HEK293 (cell line): ENCODE measurements at regions not wholly inside any gene's neighbourhood (a gene's known extent, or its start where the extent isn't known, plus 50 kb on each side); places are given as distances from the start of the nearest gene placed in this dataset.

Experiments
- CTCF ChIA-PET: fragments of 350-600 bp; formaldehyde crosslinking; extraction: SDS; loops from one replicate; lab custom pipeline; 2021; ENCODE audit warnings: antibody characterized with exemption; lab: Yijun Ruan, JAX
- POLR2A ChIA-PET: fragments of 300-600 bp; formaldehyde crosslinking; extraction: SDS; loops from one replicate; lab custom pipeline; 2020; ENCODE audit warnings: antibody characterized with exemption, inconsistent platforms; lab: Yijun Ruan, JAX
- H3K27ac ChIP-seq: fragments of 200-500 bp; sonication (Bioruptor generic); 2 replicates; pipeline ENCODE4 v1.5.1; 2014; ENCODE audit warnings: low read depth, low read length, control low read depth, inconsistent platforms; ENCODE audit errors: extremely low read depth
- H3K36me3 ChIP-seq, 2 experiments: fragments of 200-500 bp in 1 of 2; sonication (Bioruptor generic) in 1 of 2; 1 replicate in 1 of 2; 2 replicates in 1 of 2; pipeline ENCODE4 v1.5.1; 2014 to 2017; ENCODE audit warnings: inconsistent platforms in 2 of 2, low read length in 2 of 2; ENCODE audit not compliant: control insufficient read depth in 2 of 2, insufficient read depth in 1 of 2
- H3K4me1 ChIP-seq: fragments of 200-500 bp; sonication (Bioruptor generic); 2 replicates; pipeline ENCODE4 v1.5.1; 2014; ENCODE audit warnings: mild to moderate bottlenecking, low read length, inconsistent platforms; ENCODE audit not compliant: control insufficient read depth, insufficient read depth
- H3K4me3 ChIP-seq: 2 replicates; pipeline ENCODE4 v1.5.1; 2011; ENCODE audit warnings: low read depth, mild to moderate bottlenecking, control low read depth, low read length, moderate library complexity
- H3K9me3 ChIP-seq: fragments of 200-500 bp; sonication (Bioruptor generic); 2 replicates; pipeline ENCODE4 v1.5.1; 2014; ENCODE audit warnings: low read depth, low read length, inconsistent platforms; ENCODE audit not compliant: control insufficient read depth, insufficient read depth
- CTCF ChIP-seq: fragments of 450-650 bp; formaldehyde crosslinking; IDR thresholded peaks from 2 replicates; pipeline ENCODE4 v1.5.1; 2016; ENCODE audit warnings: missing biosample characterization, missing genetic modification characterization
- GFI1B ChIP-seq: fragments of 450-650 bp; formaldehyde crosslinking; IDR thresholded peaks from 2 replicates; pipeline ENCODE4 v1.5.1; 2016; ENCODE audit warnings: missing biosample characterization, missing genetic modification characterization
- HOXD13 ChIP-seq: sonication (generic); formaldehyde crosslinking; IDR thresholded peaks from 2 replicates; pipeline ENCODE4 v1.8.0; 2022; ENCODE audit warnings: missing genetic modification reagents, borderline replicate concordance
- KLF1 ChIP-seq: fragments of 450-650 bp; formaldehyde crosslinking; IDR thresholded peaks from 2 replicates; pipeline ENCODE4 v1.5.1; 2016; ENCODE audit warnings: missing biosample characterization, missing genetic modification characterization
- OVOL3 ChIP-seq: fragments of 450-650 bp; formaldehyde crosslinking; IDR thresholded peaks from 2 replicates; pipeline ENCODE4 v1.5.1; 2016; ENCODE audit warnings: missing biosample characterization, missing genetic modification characterization
- PBX3 ChIP-seq: sonication (generic); formaldehyde crosslinking; IDR thresholded peaks from 2 replicates; pipeline ENCODE4 v1.8.1; 2022; ENCODE audit warnings: mild to moderate bottlenecking, moderate library complexity, missing genetic modification reagents
- PRDM4 ChIP-seq: fragments of 450-650 bp; formaldehyde crosslinking; IDR thresholded peaks from 2 replicates; pipeline ENCODE4 v1.5.1; 2017; ENCODE audit warnings: missing biosample characterization, missing genetic modification characterization
- SP2 ChIP-seq: fragments of 450-650 bp; formaldehyde crosslinking; IDR thresholded peaks from 2 replicates; pipeline ENCODE4 v1.5.1; 2016; ENCODE audit warnings: missing biosample characterization, missing genetic modification characterization
- ZBTB17 ChIP-seq: fragments of 450-650 bp; formaldehyde crosslinking; IDR thresholded peaks from 2 replicates; pipeline ENCODE4 v1.5.1; 2016; ENCODE audit warnings: missing biosample characterization, missing genetic modification characterization
- ZBTB21 ChIP-seq: fragments of 450-650 bp; formaldehyde crosslinking; IDR thresholded peaks from 2 replicates; pipeline ENCODE4 v1.5.1; 2017; ENCODE audit warnings: missing biosample characterization, missing genetic modification characterization
- ZBTB48 ChIP-seq: fragments of 450-650 bp; formaldehyde crosslinking; IDR thresholded peaks from 2 replicates; pipeline ENCODE4 v1.5.1; 2016; ENCODE audit warnings: missing biosample characterization, missing genetic modification characterization
- ZBTB7A ChIP-seq: fragments of 450-650 bp; formaldehyde crosslinking; IDR thresholded peaks from 2 replicates; pipeline ENCODE4 v1.5.1; 2016; ENCODE audit warnings: low read depth, missing biosample characterization, missing genetic modification characterization
- ZFP37 ChIP-seq: fragments of 450-650 bp; formaldehyde crosslinking; IDR thresholded peaks from 2 replicates; pipeline ENCODE4 v1.5.1; 2016; ENCODE audit warnings: missing biosample characterization, missing genetic modification characterization
- ZNF138 ChIP-seq: fragments of 450-650 bp; formaldehyde crosslinking; IDR thresholded peaks from 2 replicates; pipeline ENCODE4 v1.5.1; 2016; ENCODE audit warnings: missing biosample characterization, missing genetic modification characterization, borderline replicate concordance
- ZNF140 ChIP-seq: fragments of 450-650 bp; formaldehyde crosslinking; IDR thresholded peaks from 2 replicates; pipeline ENCODE4 v1.5.1; 2016; ENCODE audit warnings: missing biosample characterization, missing genetic modification characterization
- ZNF146 ChIP-seq: fragments of 450-650 bp; formaldehyde crosslinking; IDR thresholded peaks from 2 replicates; pipeline ENCODE4 v1.5.1; 2016; ENCODE audit warnings: missing biosample characterization, missing genetic modification characterization
- ZNF184 ChIP-seq: fragments of 450-650 bp; IDR thresholded peaks from 2 replicates; pipeline ENCODE4 v1.5.1; 2018; ENCODE audit warnings: missing biosample characterization, mild to moderate bottlenecking, missing genetic modification characterization
- ZNF292 ChIP-seq: fragments of 450-650 bp; formaldehyde crosslinking; IDR thresholded peaks from 2 replicates; pipeline ENCODE4 v1.5.1; 2016; ENCODE audit warnings: low read depth, missing biosample characterization, missing genetic modification characterization, borderline replicate concordance
- ZNF302 ChIP-seq: fragments of 450-650 bp; formaldehyde crosslinking; IDR thresholded peaks from 2 replicates; pipeline ENCODE4 v1.5.1; 2016; ENCODE audit warnings: missing biosample characterization, missing genetic modification characterization, low read depth
- ZNF311 ChIP-seq: fragments of 450-650 bp; formaldehyde crosslinking; IDR thresholded peaks from 2 replicates; pipeline ENCODE4 v1.5.1; 2017; ENCODE audit warnings: missing biosample characterization, missing genetic modification characterization, borderline replicate concordance
- ZNF341 ChIP-seq: fragments of 450-650 bp; formaldehyde crosslinking; IDR thresholded peaks from 2 replicates; pipeline ENCODE4; 2016; ENCODE audit warnings: low read depth, missing biosample characterization, missing genetic modification characterization
- ZNF423 ChIP-seq: fragments of 450-650 bp; formaldehyde crosslinking; IDR thresholded peaks from 2 replicates; pipeline ENCODE4 v1.5.1; 2016; ENCODE audit warnings: missing biosample characterization, missing genetic modification characterization
- ZNF548 ChIP-seq: fragments of 450-650 bp; formaldehyde crosslinking; IDR thresholded peaks from 2 replicates; pipeline ENCODE4 v1.5.1; 2016; ENCODE audit warnings: missing biosample characterization, missing genetic modification characterization
- ZNF558 ChIP-seq: fragments of 450-650 bp; formaldehyde crosslinking; IDR thresholded peaks from 2 replicates; pipeline ENCODE4 v1.5.1; 2016; ENCODE audit warnings: missing biosample characterization, missing genetic modification characterization
- ZNF571 ChIP-seq: fragments of 450-650 bp; formaldehyde crosslinking; IDR thresholded peaks from 2 replicates; pipeline ENCODE4 v1.5.0; 2017; ENCODE audit warnings: missing biosample characterization, missing genetic modification characterization
- ZNF654 ChIP-seq: fragments of 450-650 bp; formaldehyde crosslinking; IDR thresholded peaks from 2 replicates; pipeline ENCODE4 v1.5.1; 2016; ENCODE audit warnings: low read depth, missing biosample characterization, missing genetic modification characterization
- ZNF707 ChIP-seq: fragments of 450-650 bp; formaldehyde crosslinking; IDR thresholded peaks from 2 replicates; pipeline ENCODE4 v1.5.1; 2016; ENCODE audit warnings: missing biosample characterization, missing genetic modification characterization
- ZNF785 ChIP-seq: fragments of 450-650 bp; formaldehyde crosslinking; IDR thresholded peaks from 2 replicates; pipeline ENCODE4 v1.5.1; 2016; ENCODE audit warnings: missing biosample characterization, missing genetic modification characterization
- ZNF792 ChIP-seq: fragments of 450-650 bp; formaldehyde crosslinking; IDR thresholded peaks from 2 replicates; pipeline ENCODE4 v1.5.1; 2016; ENCODE audit warnings: missing biosample characterization, missing genetic modification characterization
- ZNF830 ChIP-seq: fragments of 450-650 bp; IDR thresholded peaks from 2 replicates; pipeline ENCODE4 v1.5.0; 2018; ENCODE audit warnings: missing biosample characterization, missing genetic modification characterization, low read depth, mild to moderate bottlenecking, moderate library complexity
- ZNF837 ChIP-seq: fragments of 450-650 bp; formaldehyde crosslinking; IDR thresholded peaks from 2 replicates; pipeline ENCODE4 v1.5.1; 2016; ENCODE audit warnings: missing biosample characterization, missing genetic modification characterization

- H3K36me3 ChIP-seq, result no peaks in the 10 kb centered on the region
- H3K4me3 ChIP-seq, result no peak overlapping the region
- H3K4me1 ChIP-seq, result peaks cover 11% of the 10 kb centered on the region
- ChIA-PET POLR2A (no interaction called here), CTCF (no interaction called here)
- H3K27ac ChIP-seq, result no peak overlapping the region
- no peak for TF ChIP-seq OVOL3 (tag by site-specific recombination)
- H3K9me3 ChIP-seq, result no peaks in the 10 kb centered on the region
Measured at GRCh38 chr10:22473459-22473858, 128.2 kb downstream of the SPAG6 start.

GRCh38 chr10:22475651-22476600 is 130.6 kb downstream of the SPAG6 start:
- no peaks in the 10 kb centered on the region for H3K9me3 ChIP-seq
- POLR2A ChIA-PET, result no interaction called here
- CTCF ChIA-PET, result interaction anchor here (1.0 to 1.1 kb wide), 3 partner anchors 9 to 483 kb away, joined by 3 to 4 read pairs (median 3); no protein-coding TSS in a partner anchor
- peaks cover 11% of the 10 kb centered on the region for H3K4me1 ChIP-seq
- peak overlapping the region; percentile 46 for H3K4me3 ChIP-seq
- no peak overlapping the region; the same call in 1 of the 2 replicates for H3K27ac ChIP-seq
- H3K36me3 ChIP-seq, result no peaks in the 10 kb centered on the region
- TF ChIP-seq CTCF (tag by site-specific recombination) (no peak), HOXD13 (CRISPR knock-in tag) (no peak), SP2 (tag by site-specific recombination) (0 out of 2 replicates have a peak, but pooled peaks have one; percentile 9), ZNF146 (tag by site-specific recombination) (no peak), ZNF311 (tag by site-specific recombination) (no peak), ZNF558 (no peak), ZNF292 (tag by site-specific recombination) (no peak), ZNF138 (tag by site-specific recombination) (no peak), ZNF792 (tag by site-specific recombination) (no peak), ZNF837 (no peak), ZFP37 (tag by site-specific recombination) (no peak), ZNF785 (tag by site-specific recombination) (no peak), GFI1B (tag by site-specific recombination) (no peak), ZBTB17 (tag by site-specific recombination) (peak; percentile 89), ZNF184 (tag by site-specific recombination) (no peak), PBX3 (no peak), ZNF140 (no peak), ZNF302 (tag by site-specific recombination) (no peak), OVOL3 (tag by site-specific recombination) (no peak), ZBTB21 (tag by site-specific recombination) (no peak), ZNF341 (tag by site-specific recombination) (peak; percentile 77), ZBTB7A (tag by site-specific recombination) (no peak), ZNF571 (tag by site-specific recombination) (no peak), ZNF707 (tag by site-specific recombination) (no peak), ZNF548 (tag by site-specific recombination) (no peak), KLF1 (tag by site-specific recombination) (no peak), ZNF423 (no peak), ZNF830 (tag by site-specific recombination) (no peak), ZBTB48 (tag by site-specific recombination) (no peak), PRDM4 (tag by site-specific recombination) (no peak), ZNF654 (tag by site-specific recombination) (no peak)
